ENCODE measurements at regions not wholly inside any gene's neighbourhood (a gene's known extent, or its start where the extent isn't known, plus 50 kb on each side); places are given as distances from the start of the nearest gene placed in this dataset.

GRCh38 chr1:185458670-185459069, 141.6 kb upstream of the IVNS1ABP start:
- TF ChIP-seq CTCF (IDR thresholded peaks at IDR 0.05; ENCODE audit: low read depth, low read length) = no peak
- Histone ChIP-seq H3K27ac (no peak overlapping the region), H3K36me3 (no peaks in the 10 kb centered on the region), H3K9me3 (ENCODE audit: low read depth) (no peaks in the 10 kb centered on the region), H3K4me3 (no peak overlapping the region), H3K4me1 (ENCODE audit: low read depth) (no peaks in the 10 kb centered on the region), H3K27me3 (no peaks in the 10 kb centered on the region)
- no peak for DNase-seq (ENCODE audit: low read depth in 1 of 2, low spot score in 1 of 2)

GRCh38 chr1:185453496-185454192, 136.6 kb upstream of the IVNS1ABP start:
- TF ChIP-seq CTCF (IDR thresholded peaks at IDR 0.05; ENCODE audit: low read depth, low read length) = no peak
- peak in 1 of 2 donors; percentile 5 for DNase-seq (ENCODE audit: low read depth in 1 of 2, low spot score in 1 of 2)
- H3K9me3 ChIP-seq (ENCODE audit: low read depth) = no peaks in the 10 kb centered on the region
- H3K4me3 ChIP-seq = no peak overlapping the region
- no peaks in the 10 kb centered on the region for H3K27me3 ChIP-seq
- no peaks in the 10 kb centered on the region for H3K36me3 ChIP-seq
- H3K27ac ChIP-seq = no peak overlapping the region
- no peaks in the 10 kb centered on the region for H3K4me1 ChIP-seq (ENCODE audit: low read depth)

- no peaks in the 10 kb centered on the region for H3K27me3 ChIP-seq
- no peak overlapping the region for H3K4me3 ChIP-seq
- H3K36me3 ChIP-seq = no peaks in the 10 kb centered on the region
- H3K27ac ChIP-seq = no peak overlapping the region
- H3K9me3 ChIP-seq (ENCODE audit: low read depth) = no peaks in the 10 kb centered on the region
- H3K4me1 ChIP-seq (ENCODE audit: low read depth) = no peaks in the 10 kb centered on the region
- no peak for DNase-seq (ENCODE audit: low read depth in 1 of 2, low spot score in 1 of 2)
- TF ChIP-seq CTCF (IDR thresholded peaks at IDR 0.05; ENCODE audit: low read depth, low read length) = no peak
These were observed 133.9 kb upstream of the IVNS1ABP start for GRCh38 chr1:185450917-185451316.

- DNase-seq (ENCODE audit: low read depth in 1 of 2, low spot score in 1 of 2) = no peak
- Histone ChIP-seq H3K27me3 (no peaks in the 10 kb centered on the region), H3K4me1 (ENCODE audit: low read depth) (no peaks in the 10 kb centered on the region), H3K36me3 (no peaks in the 10 kb centered on the region), H3K4me3 (no peak overlapping the region), H3K27ac (no peak overlapping the region), H3K9me3 (ENCODE audit: low read depth) (no peaks in the 10 kb centered on the region)
- no peak for TF ChIP-seq CTCF (IDR thresholded peaks at IDR 0.05; ENCODE audit: low read depth, low read length)
These were observed 133.2 kb upstream of the IVNS1ABP start for GRCh38 chr1:185450060-185450788.

GRCh38 chr1:185449378-185450059, 132.5 kb upstream of the IVNS1ABP start:
- Histone ChIP-seq H3K27ac (no peak overlapping the region), H3K27me3 (no peaks in the 10 kb centered on the region), H3K36me3 (no peaks in the 10 kb centered on the region), H3K9me3 (ENCODE audit: low read depth) (no peaks in the 10 kb centered on the region), H3K4me1 (ENCODE audit: low read depth) (no peaks in the 10 kb centered on the region), H3K4me3 (no peak overlapping the region)
- no peak for TF ChIP-seq CTCF (IDR thresholded peaks at IDR 0.05; ENCODE audit: low read depth, low read length)
- DNase-seq (ENCODE audit: low read depth in 1 of 2, low spot score in 1 of 2) = no peak
